AG20443 (cell line): ENCODE measurements at regions not wholly inside any gene's neighbourhood (a gene's known extent, or its start where the extent isn't known, plus 50 kb on each side); places are given as distances from the start of the nearest gene placed in this dataset.
"Not testable (repeated sequence)": the region's sequence is repeated elsewhere in the genome, so short reads cannot be mapped to it uniquely, and the experiment has no call there.

Experiments used
- DNase-seq: peaks from one replicate; pipeline ENCODE4 v3.0.0; 2012; ENCODE audit warnings: low spot score, mixed read lengths

- DNase-seq, result no peak
These were observed 1411.0 kb upstream of the WWC1 start for GRCh38 chr5:166880456-166880855.

DNA sequence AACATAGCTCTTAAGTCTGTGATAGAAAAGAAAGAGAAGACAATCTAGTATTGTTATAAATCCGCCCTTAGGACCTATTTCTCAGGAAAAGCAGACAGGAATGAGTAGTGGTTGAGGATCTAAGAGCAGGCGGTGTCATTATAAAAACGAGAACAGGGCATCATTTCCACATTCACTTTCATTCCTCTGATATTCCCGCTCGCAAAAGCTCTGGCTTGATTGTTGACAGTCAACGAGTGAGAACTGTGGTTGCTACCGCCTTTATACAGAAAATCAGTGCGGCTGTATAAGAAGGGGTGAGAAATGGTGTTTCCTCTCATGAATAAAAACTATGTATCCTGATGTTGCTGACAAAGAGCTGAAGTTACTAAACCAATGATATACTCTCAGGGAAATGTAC is 1409.6 kb upstream of the WWC1 start:
- DNase-seq, result no peak

- no peak for DNase-seq
These were observed 1408.4 kb upstream of the WWC1 start for GRCh38 chr5:166883016-166883415.

DNA sequence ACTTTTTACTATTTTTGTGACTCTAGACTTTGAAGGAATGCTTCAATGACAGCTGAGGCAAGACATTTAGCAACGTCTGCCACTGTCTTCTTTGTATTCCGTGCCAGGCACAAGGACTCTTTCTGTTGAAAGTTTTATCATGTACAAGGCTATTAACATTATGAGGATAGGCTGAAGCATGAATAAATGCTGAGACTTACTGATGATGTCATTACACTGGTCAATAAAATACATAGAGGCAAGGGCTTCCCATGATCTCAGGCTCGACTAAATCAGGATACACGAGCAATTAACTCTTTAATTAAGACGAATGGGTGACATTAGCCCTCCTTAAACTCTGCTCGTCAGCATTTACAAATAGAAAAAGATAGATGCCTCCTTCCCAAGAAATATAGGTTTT is 1393.3 kb upstream of the WWC1 start:
- DNase-seq, result no peak

DNA sequence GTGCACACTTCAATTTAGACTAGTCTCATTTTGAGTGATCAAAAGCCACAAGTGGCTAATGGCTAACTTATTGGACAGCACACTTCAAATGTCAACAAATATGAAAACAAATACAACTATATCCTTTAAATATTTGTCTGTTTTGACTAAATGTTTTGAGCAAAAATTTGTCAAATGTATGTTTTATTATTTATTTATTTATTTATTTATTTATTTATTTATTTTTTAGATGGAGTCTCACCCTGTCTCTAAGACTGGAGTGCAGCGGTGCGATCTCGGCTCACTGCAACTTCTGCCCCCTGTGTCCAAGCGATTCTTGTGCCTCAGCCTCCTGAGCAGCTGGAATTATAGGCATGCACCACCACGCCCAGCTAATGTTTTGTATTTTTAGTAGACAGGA is 1392.1 kb upstream of the WWC1 start:
- no peak for DNase-seq

DNA sequence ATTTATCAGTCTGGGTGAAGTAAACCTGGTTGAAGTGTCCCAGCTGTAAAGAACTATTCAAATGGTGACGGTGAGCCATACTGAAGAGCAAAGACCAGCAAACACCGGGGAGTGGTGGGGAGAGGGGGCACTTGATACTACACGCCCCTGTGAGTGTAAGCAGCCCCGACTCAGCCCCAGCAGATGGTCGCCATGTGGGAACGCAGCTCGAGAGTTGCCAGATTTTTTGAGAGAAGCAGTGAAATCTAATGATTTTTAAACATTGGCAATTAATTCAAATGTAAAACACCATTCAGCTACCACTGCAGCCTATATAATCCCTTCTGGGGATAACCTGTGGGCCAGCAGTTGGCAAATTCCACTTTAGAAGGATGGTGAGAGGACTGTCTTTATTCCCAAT is 1386.9 kb upstream of the WWC1 start:
- DNase-seq, result no peak

DNA sequence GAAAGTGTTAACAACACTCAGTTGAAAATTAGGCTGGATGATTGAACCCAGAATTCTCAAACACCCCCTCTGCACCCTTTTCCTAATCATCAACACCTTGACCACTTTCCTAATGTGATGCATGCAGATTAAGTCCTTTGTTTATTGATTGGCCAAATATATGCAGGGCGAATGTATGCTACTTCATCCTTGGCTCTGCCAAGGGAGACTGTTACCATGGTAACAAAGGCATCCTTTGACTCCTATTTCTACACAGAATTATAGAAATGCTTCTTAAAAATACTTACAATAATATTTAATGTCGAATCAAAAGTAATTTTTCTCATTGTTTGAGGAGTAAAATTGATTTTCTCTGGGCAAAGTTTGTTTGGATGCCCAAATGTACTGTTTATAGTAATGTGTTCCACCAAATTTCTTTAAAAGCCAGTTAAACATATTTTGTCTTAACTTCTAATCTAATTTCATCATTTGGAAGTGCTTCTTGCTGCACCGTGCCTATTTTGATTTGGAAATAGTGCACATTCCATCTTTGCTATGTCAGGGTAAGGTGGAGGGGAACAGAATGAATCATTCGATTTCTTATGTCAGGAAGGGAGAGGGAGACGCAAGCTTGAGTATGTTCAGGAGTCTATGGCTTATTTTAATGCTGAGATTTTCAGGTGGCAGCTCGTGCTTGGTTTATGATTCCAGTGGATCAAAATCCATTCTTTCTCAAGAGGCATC is 1384.3 kb upstream of the WWC1 start:
- no peak for DNase-seq

GRCh38 chr5:166909040-166909439 is 1382.4 kb upstream of the WWC1 start:
- DNase-seq, result no peak

- DNase-seq, result no peak
These were observed 1381.5 kb upstream of the WWC1 start for GRCh38 chr5:166909926-166910325.

GRCh38 chr5:166910995-166911394 is 1380.5 kb upstream of the WWC1 start:
- DNase-seq, result no peak

- no peak for DNase-seq
These were observed 1375.4 kb upstream of the WWC1 start for GRCh38 chr5:166916021-166916420.

DNA sequence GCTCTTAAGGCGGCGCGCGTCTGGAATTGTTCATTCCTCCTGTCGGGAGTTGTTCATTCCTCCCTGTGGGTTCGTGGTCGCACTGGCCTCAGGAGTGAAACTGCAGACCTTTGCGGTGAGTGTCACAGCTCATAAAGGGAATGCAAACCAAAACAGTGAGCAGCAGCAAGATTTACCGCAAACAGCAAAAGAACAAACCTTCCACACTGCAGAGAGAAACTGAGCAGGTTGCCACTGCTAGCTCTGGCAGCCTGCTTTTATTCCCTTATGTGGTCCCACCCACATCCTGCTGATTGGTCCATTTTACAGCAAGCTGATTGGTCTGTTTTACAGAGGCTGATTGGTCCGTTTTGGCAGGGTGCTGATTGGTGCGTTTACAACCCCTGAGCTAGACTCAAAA is 1365.3 kb upstream of the WWC1 start:
- DNase-seq, result no peak

DNA sequence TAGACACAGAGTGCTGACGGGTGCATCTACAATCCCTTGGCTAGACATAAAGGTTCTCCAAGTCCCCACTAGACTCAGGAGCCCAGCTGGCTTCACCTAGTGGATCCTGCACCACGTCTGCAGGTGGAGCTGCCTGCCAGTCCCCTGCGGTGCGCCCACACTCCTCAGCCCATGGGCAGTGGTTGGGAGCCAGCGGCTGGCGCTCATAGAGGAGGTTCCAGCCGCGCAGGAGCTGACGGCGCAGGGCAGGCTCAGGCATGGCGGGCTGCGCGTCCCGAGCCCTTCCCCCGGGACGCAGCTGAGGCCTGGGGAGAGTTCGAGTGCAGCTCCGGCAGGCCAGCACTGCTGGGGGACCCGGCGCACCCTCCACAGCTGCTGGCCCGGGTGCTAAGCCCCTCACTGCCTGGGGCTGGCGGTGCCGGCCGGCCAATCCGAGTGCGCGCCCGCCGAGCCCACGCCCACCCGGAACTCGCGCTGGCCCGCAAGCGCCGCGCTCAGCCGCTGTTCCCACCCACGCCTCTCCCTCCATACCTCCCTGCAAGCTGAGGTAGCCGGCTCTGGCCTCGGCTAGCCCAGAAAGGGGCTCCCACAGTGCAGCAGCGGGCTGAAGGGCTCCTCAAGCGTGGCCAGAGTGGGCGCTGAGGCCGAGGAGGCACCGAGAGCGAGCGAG is 1364.5 kb upstream of the WWC1 start:
- not testable (repeated sequence) for DNase-seq

DNA sequence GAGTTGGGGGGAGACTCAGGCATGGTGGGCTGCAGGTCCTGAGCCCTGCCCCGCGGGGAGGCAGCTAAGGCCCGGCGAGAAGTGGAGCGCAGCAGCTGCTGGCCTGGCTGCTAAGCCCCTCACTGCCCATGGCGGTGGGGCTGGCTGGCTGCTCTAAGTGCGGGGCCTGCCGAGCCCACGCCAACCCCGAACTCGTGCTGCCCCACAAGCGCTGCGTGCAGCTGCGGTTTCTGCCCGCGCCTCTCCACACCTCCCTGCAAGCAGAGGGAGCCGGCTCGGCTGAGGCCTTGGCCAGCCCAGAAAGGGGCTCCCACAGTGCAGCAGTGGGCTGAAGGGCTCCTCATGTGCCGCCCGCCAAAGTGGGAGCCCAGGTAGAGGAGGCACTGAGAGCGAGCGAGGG is 1355.1 kb upstream of the WWC1 start:
- DNase-seq, result no peak

- DNase-seq, result no peak
These were observed 1353.4 kb upstream of the WWC1 start for GRCh38 chr5:166938071-166938470.

DNA sequence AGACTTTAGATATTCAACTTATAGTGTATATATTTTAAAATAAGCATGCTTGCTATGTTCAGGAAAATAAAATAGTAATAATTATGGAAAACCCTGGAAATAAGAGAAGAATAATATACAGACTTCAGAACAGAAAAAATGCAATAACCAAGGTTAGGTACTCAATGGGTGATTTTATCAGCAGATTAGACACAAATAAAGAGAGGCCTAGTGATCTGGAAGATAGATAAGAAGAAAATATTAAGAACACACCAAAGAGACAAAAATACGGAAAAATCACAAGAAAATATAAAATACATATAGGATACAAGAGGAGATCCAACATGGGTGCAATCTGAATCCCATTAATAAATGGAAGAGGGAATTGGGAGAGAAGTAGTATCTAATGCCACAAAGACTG is 1348.5 kb upstream of the WWC1 start:
- DNase-seq, result no peak

DNA sequence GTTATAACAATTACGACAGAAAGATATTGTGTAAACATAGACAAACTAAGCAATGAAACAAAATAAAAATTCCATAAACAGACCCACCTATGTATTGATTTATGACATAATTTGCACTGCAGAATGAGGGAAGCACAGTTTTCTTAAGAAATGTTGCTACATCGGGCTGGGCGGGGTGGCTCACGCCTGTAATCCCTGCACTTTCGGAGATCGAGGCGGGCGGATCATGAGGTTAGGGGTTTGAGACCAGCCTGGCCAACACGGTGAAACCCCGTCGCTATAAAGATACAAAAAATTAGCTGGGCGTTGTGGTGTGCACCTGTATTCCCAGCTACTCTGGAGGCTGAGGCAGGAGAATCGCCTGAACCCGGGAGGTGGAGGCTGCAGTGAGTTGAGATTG is 1344.4 kb upstream of the WWC1 start:
- DNase-seq, result no peak

GRCh38 chr5:166948679-166949078 is 1342.8 kb upstream of the WWC1 start:
- no peak for DNase-seq

- DNase-seq, result no peak
These were observed 1339.4 kb upstream of the WWC1 start for GRCh38 chr5:166952048-166952447.

DNA sequence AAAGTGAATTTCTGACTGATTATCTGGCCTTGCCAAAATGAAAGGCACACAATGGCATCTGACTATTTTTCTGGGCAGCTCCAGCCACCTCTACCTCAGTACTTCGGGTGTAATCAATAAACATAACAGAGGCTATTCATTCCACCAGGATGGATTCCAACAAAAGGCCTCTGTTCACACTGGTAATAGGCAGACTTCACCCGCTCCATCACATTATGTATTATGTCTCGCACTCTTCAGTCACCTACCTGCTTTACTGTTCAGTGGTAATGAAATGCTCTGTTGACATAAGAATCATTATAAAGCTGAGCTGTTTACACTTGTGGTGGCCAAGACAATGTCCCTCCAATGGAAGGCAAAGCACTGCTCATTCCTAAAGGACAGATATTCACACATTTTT is 1333.7 kb upstream of the WWC1 start:
- no peak for DNase-seq

DNA sequence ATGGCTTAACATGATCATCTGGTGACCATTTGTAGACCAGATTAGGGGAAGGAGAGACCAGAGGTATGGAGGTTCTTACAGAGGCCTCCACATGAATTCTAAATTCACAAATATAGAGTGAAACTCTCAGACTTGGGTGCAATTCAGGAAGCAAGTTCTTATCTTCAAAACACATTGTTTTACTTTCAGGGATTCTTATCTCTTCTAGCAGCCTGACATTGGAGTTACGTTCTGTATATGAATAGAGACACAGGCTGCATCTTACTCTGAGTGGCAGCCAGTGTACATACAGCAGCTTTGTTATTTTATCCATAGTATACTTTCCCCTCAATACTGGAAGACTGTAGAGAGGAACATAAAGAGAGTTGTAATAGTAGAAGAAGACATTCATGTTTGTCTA is 1331.7 kb upstream of the WWC1 start:
- DNase-seq, result no peak

DNA sequence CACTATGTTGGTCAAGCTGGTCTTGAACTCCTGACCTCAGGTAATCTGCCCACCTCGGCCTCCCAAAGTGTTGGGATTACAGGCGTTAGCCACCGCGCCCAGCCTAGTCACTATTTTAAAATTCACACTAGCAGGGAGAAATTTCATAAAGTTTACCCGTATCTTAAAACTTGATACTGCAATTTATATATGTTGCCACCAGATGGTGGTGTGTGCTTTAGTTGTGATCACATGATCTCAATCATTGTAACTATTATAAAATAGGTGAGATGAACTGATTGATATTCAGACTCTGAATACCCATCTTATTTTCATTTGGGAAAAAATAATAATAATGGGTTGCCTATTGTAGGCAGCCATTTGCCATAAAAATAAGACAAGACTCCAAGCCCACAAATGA is 1330.4 kb upstream of the WWC1 start:
- DNase-seq, result no peak

DNA sequence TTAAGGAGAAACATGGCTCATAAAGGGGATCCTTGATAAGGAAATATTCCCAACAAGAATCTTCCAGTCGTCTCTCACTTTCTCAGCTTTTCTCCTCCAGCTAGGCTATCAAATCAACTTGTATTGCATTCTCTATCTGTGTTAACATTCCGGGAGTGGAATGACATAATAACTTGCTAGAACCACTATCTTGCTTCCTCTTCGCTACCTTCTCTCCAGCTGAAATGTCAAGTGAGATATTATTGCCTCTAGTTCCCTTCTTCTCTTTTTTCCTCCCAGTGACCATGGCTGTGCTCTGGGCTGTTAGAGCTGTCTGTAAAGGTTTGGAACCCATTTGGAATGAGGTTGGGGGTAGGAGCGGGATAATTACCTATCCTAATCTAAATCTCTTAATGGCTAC is 1329.5 kb upstream of the WWC1 start:
- no peak for DNase-seq

- DNase-seq, result no peak
These were observed 1329.0 kb upstream of the WWC1 start for GRCh38 chr5:166962461-166962860.
